Liver (tissue), 8 donors: ENCODE measurements at regions not wholly inside any gene's neighbourhood (a gene's known extent, or its start where the extent isn't known, plus 50 kb on each side); places are given as distances from the start of the nearest gene placed in this dataset.

Source experiments
- DNase-seq: peaks from one replicate; pipeline ENCODE4 v3.0.0-alpha.2; 2017; ENCODE audit warnings: low spot score
- H3K27ac ChIP-seq, 2 donors: one replicate each; pipeline ENCODE4 v1.7.0; 2013; ENCODE audit warnings: inconsistent platforms in 2 of 2, low read length in 2 of 2, control low read depth in 1 of 2, low read depth in 1 of 2, mild to moderate bottlenecking in 1 of 2
- H3K27me3 ChIP-seq, 4 donors: one replicate each; pipeline versions ENCODE4 v1.6.1 to v1.7.0; 2013; ENCODE audit warnings: low read length in 3 of 4, inconsistent platforms in 1 of 4, mild to moderate bottlenecking in 1 of 4, moderate library complexity in 1 of 4; ENCODE audit not compliant: control insufficient read depth in 4 of 4, insufficient read depth in 4 of 4
- H3K36me3 ChIP-seq, 4 donors: one replicate each; pipeline versions ENCODE4 v1.6.1 to v1.7.0; 2013; ENCODE audit warnings: low read length in 3 of 4, mild to moderate bottlenecking in 3 of 4, low read depth in 1 of 4, moderate library complexity in 1 of 4; ENCODE audit not compliant: control insufficient read depth in 4 of 4, insufficient read depth in 3 of 4
- H3K4me1 ChIP-seq, 4 donors: one replicate each; pipeline versions ENCODE4 v1.6.1 to v1.7.0; 2013; ENCODE audit warnings: low read length in 3 of 4, mild to moderate bottlenecking in 3 of 4, moderate library complexity in 1 of 4; ENCODE audit not compliant: control insufficient read depth in 4 of 4, insufficient read depth in 4 of 4
- H3K4me3 ChIP-seq, 3 donors: one replicate each; pipeline versions ENCODE4 v1.6.1 to v1.7.0; 2013; ENCODE audit warnings: low read length in 3 of 3, control low read depth in 1 of 3, low read depth in 1 of 3, mild to moderate bottlenecking in 1 of 3
- H3K9ac ChIP-seq, 2 donors: one replicate each; pipeline ENCODE4 v1.7.0; 2013; ENCODE audit warnings: low read length in 2 of 2, mild to moderate bottlenecking in 2 of 2, moderate library complexity in 2 of 2, control low read depth in 1 of 2, low read depth in 1 of 2
- H3K9me3 ChIP-seq, 4 donors: one replicate each; pipeline versions ENCODE4 v1.6.1 to v1.7.0; 2013; ENCODE audit warnings: low read length in 3 of 4; ENCODE audit not compliant: control insufficient read depth in 4 of 4
- EGR1 ChIP-seq, 2 donors: IDR thresholded peaks; 2 replicates each; pipeline ENCODE4 v1.6.1; 2016 to 2018; ENCODE audit warnings: antibody characterized with exemption in 2 of 2, low read depth in 2 of 2
- FOXA1 ChIP-seq: IDR thresholded peaks from 2 replicates; pipeline ENCODE4 v1.6.1; 2016; ENCODE audit warnings: antibody characterized with exemption
- FOXA2 ChIP-seq: IDR thresholded peaks from 2 replicates; pipeline ENCODE4 v1.6.1; 2016; ENCODE audit warnings: antibody characterized with exemption
- GABPA ChIP-seq, 2 donors: IDR thresholded peaks in 1 of 2; conservative IDR thresholded peaks in 1 of 2; 2 replicates each; pipeline ENCODE4 v1.6.1; 2016; ENCODE audit warnings: antibody characterized with exemption in 2 of 2, mild to moderate bottlenecking in 1 of 2, moderate library complexity in 1 of 2
- HNF4G ChIP-seq: IDR thresholded peaks from 2 replicates; pipeline ENCODE4 v1.6.1; 2016; ENCODE audit warnings: antibody characterized with exemption
- JUND ChIP-seq, 2 donors: IDR thresholded peaks; 2 replicates each; pipeline ENCODE4 v1.6.1; 2016; ENCODE audit warnings: antibody characterized with exemption in 2 of 2
- NR2F2 ChIP-seq: IDR thresholded peaks from 2 replicates; pipeline ENCODE4 v1.6.1; 2016; ENCODE audit warnings: antibody characterized with exemption
- RAD21 ChIP-seq, 2 donors: IDR thresholded peaks; 2 replicates each; pipeline ENCODE4 v1.6.1; 2016; ENCODE audit warnings: antibody characterized with exemption in 2 of 2, mild to moderate bottlenecking in 2 of 2
- RXRA ChIP-seq, 2 donors: IDR thresholded peaks; 2 replicates each; pipeline ENCODE4 v1.6.1; 2017 to 2018; ENCODE audit warnings: antibody characterized with exemption in 2 of 2, mild to moderate bottlenecking in 1 of 2
- TAF1 ChIP-seq: conservative IDR thresholded peaks from 2 replicates; pipeline ENCODE4 v1.6.1; 2016; ENCODE audit warnings: antibody characterized with exemption, mild to moderate bottlenecking
- YY1 ChIP-seq: IDR thresholded peaks from 2 replicates; pipeline ENCODE4 v1.6.1; 2016; ENCODE audit warnings: antibody characterized with exemption, mild to moderate bottlenecking
- WGBS: extraction: QIAGEN DNeasy Blood & Tissue Kit; methylation state at CpG from one replicate; pipeline ENCODE4 v1.1.7; 2013; 5-methylcytosine and 5-hydroxymethylcytosine counted together
- TF ChIP-seq, protein P1 (sequence below): IDR thresholded peaks from 2 replicates; pipeline ENCODE4 v1.6.1; 2016; ENCODE audit warnings: antibody characterized with exemption, mild to moderate bottlenecking
- TF ChIP-seq, protein P2 (sequence below): fragments of 150-350 bp; IDR thresholded peaks from 2 replicates; pipeline ENCODE4 v1.5.1; 2017; ENCODE audit warnings: improper control_type of control experiment, low read depth, low read length; ENCODE audit not compliant: missing input control
- TF ChIP-seq, protein P3 (sequence below): IDR thresholded peaks from 2 replicates; pipeline ENCODE4 v1.6.1; 2016; ENCODE audit warnings: antibody characterized with exemption
- TF ChIP-seq, protein P4 (sequence below): IDR thresholded peaks from 2 replicates; pipeline ENCODE4 v1.6.1; 2016; ENCODE audit warnings: antibody characterized with exemption
- TF ChIP-seq, protein P5 (sequence below): IDR thresholded peaks from 2 replicates; pipeline ENCODE4 v1.6.1; 2016; ENCODE audit warnings: antibody characterized with exemption
- donor health status: healthy.
- donor health status: healthy.
- donor health status: healthy.
- donor health status: healthy.
- donor health status: healthy.

DNA sequence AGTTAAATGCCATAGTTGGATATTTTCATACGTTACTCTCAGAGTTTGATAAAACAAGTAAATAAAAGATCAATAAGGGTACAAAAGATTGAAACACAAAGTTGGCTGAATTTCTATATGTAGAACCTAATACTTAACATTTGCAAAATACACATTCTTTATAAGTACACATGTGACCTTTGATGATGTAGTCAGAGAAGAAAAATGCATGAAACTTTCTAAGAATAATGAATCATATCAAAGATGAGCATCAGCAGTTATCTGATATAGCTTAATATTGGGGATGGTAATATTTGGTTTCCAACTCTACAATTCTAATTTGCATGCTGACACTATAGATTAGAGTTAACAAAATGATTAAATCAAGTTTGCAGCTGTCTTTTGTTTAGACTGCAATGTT is 188.0 kb upstream of the TGFBR2 start:
- DNase-seq, result no peak
- Histone ChIP-seq H3K4me3 (no peak overlapping the region), H3K9ac (no peak overlapping the region), H3K27me3 (no peaks in the 10 kb centered on the region), H3K36me3 (no peaks in the 10 kb centered on the region), H3K4me1 (no peaks in the 10 kb centered on the region), H3K27ac (no peak overlapping the region), H3K9me3 (no peaks in the 10 kb centered on the region)
- TF ChIP-seq, protein P1, sequence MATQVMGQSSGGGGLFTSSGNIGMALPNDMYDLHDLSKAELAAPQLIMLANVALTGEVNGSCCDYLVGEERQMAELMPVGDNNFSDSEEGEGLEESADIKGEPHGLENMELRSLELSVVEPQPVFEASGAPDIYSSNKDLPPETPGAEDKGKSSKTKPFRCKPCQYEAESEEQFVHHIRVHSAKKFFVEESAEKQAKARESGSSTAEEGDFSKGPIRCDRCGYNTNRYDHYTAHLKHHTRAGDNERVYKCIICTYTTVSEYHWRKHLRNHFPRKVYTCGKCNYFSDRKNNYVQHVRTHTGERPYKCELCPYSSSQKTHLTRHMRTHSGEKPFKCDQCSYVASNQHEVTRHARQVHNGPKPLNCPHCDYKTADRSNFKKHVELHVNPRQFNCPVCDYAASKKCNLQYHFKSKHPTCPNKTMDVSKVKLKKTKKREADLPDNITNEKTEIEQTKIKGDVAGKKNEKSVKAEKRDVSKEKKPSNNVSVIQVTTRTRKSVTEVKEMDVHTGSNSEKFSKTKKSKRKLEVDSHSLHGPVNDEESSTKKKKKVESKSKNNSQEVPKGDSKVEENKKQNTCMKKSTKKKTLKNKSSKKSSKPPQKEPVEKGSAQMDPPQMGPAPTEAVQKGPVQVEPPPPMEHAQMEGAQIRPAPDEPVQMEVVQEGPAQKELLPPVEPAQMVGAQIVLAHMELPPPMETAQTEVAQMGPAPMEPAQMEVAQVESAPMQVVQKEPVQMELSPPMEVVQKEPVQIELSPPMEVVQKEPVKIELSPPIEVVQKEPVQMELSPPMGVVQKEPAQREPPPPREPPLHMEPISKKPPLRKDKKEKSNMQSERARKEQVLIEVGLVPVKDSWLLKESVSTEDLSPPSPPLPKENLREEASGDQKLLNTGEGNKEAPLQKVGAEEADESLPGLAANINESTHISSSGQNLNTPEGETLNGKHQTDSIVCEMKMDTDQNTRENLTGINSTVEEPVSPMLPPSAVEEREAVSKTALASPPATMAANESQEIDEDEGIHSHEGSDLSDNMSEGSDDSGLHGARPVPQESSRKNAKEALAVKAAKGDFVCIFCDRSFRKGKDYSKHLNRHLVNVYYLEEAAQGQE, result no peak
- TF ChIP-seq FOXA2, result no peak
- no peak for TF ChIP-seq GABPA (IDR thresholded peaks at IDR 0.05 in 1 of 2, conservative IDR thresholded peaks at IDR 0.05 in 1 of 2)
- no peak for TF ChIP-seq NR2F2
- TF ChIP-seq EGR1 (IDR thresholded peaks at IDR 0.05; ENCODE audit: low read depth in 2 of 2), result no peak
- TF ChIP-seq, protein P2, sequence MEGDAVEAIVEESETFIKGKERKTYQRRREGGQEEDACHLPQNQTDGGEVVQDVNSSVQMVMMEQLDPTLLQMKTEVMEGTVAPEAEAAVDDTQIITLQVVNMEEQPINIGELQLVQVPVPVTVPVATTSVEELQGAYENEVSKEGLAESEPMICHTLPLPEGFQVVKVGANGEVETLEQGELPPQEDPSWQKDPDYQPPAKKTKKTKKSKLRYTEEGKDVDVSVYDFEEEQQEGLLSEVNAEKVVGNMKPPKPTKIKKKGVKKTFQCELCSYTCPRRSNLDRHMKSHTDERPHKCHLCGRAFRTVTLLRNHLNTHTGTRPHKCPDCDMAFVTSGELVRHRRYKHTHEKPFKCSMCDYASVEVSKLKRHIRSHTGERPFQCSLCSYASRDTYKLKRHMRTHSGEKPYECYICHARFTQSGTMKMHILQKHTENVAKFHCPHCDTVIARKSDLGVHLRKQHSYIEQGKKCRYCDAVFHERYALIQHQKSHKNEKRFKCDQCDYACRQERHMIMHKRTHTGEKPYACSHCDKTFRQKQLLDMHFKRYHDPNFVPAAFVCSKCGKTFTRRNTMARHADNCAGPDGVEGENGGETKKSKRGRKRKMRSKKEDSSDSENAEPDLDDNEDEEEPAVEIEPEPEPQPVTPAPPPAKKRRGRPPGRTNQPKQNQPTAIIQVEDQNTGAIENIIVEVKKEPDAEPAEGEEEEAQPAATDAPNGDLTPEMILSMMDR, result no peak
- TF ChIP-seq FOXA1, result no peak
- no peak for TF ChIP-seq HNF4G
- TF ChIP-seq, protein P3, sequence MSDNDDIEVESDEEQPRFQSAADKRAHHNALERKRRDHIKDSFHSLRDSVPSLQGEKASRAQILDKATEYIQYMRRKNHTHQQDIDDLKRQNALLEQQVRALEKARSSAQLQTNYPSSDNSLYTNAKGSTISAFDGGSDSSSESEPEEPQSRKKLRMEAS, result no peak
- TF ChIP-seq RAD21 (IDR thresholded peaks at IDR 0.05), result no peak
- no peak for TF ChIP-seq RXRA (IDR thresholded peaks at IDR 0.05)
- TF ChIP-seq YY1, result no peak
- no peak for TF ChIP-seq TAF1
- TF ChIP-seq JUND (IDR thresholded peaks at IDR 0.05), result no peak
- TF ChIP-seq, protein P4, sequence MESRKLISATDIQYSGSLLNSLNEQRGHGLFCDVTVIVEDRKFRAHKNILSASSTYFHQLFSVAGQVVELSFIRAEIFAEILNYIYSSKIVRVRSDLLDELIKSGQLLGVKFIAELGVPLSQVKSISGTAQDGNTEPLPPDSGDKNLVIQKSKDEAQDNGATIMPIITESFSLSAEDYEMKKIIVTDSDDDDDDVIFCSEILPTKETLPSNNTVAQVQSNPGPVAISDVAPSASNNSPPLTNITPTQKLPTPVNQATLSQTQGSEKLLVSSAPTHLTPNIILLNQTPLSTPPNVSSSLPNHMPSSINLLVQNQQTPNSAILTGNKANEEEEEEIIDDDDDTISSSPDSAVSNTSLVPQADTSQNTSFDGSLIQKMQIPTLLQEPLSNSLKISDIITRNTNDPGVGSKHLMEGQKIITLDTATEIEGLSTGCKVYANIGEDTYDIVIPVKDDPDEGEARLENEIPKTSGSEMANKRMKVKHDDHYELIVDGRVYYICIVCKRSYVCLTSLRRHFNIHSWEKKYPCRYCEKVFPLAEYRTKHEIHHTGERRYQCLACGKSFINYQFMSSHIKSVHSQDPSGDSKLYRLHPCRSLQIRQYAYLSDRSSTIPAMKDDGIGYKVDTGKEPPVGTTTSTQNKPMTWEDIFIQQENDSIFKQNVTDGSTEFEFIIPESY, result no peak
- TF ChIP-seq, protein P5, sequence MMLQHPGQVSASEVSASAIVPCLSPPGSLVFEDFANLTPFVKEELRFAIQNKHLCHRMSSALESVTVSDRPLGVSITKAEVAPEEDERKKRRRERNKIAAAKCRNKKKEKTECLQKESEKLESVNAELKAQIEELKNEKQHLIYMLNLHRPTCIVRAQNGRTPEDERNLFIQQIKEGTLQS, result no peak
- 49% methylated on average over 1 of the region's 1 CpG for WGBS

DNA sequence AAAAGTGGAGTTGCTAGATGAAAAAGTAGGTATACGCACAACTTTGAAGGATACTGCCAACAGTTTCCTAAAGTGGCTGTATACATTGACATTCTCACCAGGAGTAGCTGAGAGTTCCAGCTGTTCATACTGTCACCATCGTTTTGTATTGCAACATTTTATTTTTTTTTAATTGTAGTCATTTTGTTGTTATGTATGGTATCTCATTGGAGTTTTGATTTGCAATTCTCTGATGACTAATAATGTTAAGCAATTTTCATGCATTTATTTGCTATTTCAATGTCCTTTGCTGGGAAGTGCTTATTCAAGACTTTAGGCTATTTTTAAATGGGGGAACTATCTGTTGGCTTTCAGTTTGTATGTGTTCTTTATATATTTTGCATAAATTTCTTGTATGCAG is 185.1 kb upstream of the TGFBR2 start:
- no peak overlapping the region for H3K27ac ChIP-seq
- H3K9ac ChIP-seq, result no peak overlapping the region
- TF ChIP-seq, protein P4, result no peak
- TF ChIP-seq RXRA (IDR thresholded peaks at IDR 0.05) (no peak), GABPA (IDR thresholded peaks at IDR 0.05 in 1 of 2, conservative IDR thresholded peaks at IDR 0.05 in 1 of 2) (no peak), JUND (IDR thresholded peaks at IDR 0.05) (no peak)
- H3K27me3 ChIP-seq, result no peaks in the 10 kb centered on the region
- 81% methylated on average over 2 of the region's 2 CpGs for WGBS
- H3K4me3 ChIP-seq, result no peak overlapping the region
- no peak for DNase-seq
- no peaks in the 10 kb centered on the region for H3K36me3 ChIP-seq
- no peaks in the 10 kb centered on the region for H3K4me1 ChIP-seq
- no peaks in the 10 kb centered on the region for H3K9me3 ChIP-seq
